ENCODE measurements at regions not wholly inside any gene's neighbourhood (a gene's known extent, or its start where the extent isn't known, plus 50 kb on each side); places are given as distances from the start of the nearest gene placed in this dataset.

- ChIA-PET POLR2A (interaction anchor here (0.6 kb wide), 1 partner anchor 12 kb away, joined by 3 read pairs; no protein-coding TSS in a partner anchor), RAD21 (ENCODE audit: low non-redundant PET in 1 of 2, low total read pairs in 2 of 2, uncharacterized antibody in 2 of 2, unreplicated experiment in 2 of 2) (no interaction called here), CTCF (no interaction called here)
- H2AFZ ChIP-seq (ENCODE audit: low read depth, low read length, poor library complexity, severe bottlenecking) = no peak overlapping the region
- no peaks in the 10 kb centered on the region for H3K9me3 ChIP-seq (ENCODE audit: control insufficient read depth in 1 of 2, insufficient read depth in 1 of 2, low read depth in 1 of 2, low read length in 2 of 2)
- H3K4me2 ChIP-seq (ENCODE audit: low read length) = no peak overlapping the region
- H3K9me2 ChIP-seq (ENCODE audit: insufficient read depth) = no peaks in the 10 kb centered on the region
- intact Hi-C loops (cut with micrococcal nuclease) = no loop called here
- H3K36me3 ChIP-seq (ENCODE audit: control insufficient read depth in 1 of 2, insufficient read depth in 2 of 2, low read length in 2 of 2) = no peaks in the 10 kb centered on the region
- no peak overlapping the region for H3K4me3 ChIP-seq (replicated peaks in 1 of 2; ENCODE audit: low read depth in 1 of 2, low read length in 2 of 2)
- H3K27ac ChIP-seq (ENCODE audit: low read depth, low read length) = no peak overlapping the region
- ATAC-seq (no peak), DNase-seq (ENCODE audit: low read depth, low spot score) (no peak)
- no peak overlapping the region for H3K9ac ChIP-seq (ENCODE audit: low read length)
- H4K20me1 ChIP-seq (ENCODE audit: insufficient read depth) = no peaks in the 10 kb centered on the region
- TF ChIP-seq JUND (IDR thresholded peaks at IDR 0.05) (no peak), EZH2phosphoT487 (IDR thresholded peaks at IDR 0.05; ENCODE audit: borderline replicate concordance) (no peak), POLR2A (IDR thresholded peaks at IDR 0.05; ENCODE audit: borderline replicate concordance, extremely low read depth, insufficient read depth, insufficient read length) (no peak), SRF (IDR thresholded peaks at IDR 0.05; ENCODE audit: low read depth) (no peak), EZH2 (IDR thresholded peaks at IDR 0.05) (no peak), ZFX (IDR thresholded peaks at IDR 0.05) (no peak), TCF7L2 (IDR thresholded peaks at IDR 0.05; ENCODE audit: borderline replicate concordance, extremely low read depth, insufficient read depth, insufficient read length) (no peak), YY1 (IDR thresholded peaks at IDR 0.05; ENCODE audit: extremely low read depth, insufficient replicate concordance, low read depth, low read length) (no peak)
- TF ChIP-seq, protein P1, sequence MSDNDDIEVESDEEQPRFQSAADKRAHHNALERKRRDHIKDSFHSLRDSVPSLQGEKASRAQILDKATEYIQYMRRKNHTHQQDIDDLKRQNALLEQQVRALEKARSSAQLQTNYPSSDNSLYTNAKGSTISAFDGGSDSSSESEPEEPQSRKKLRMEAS (IDR thresholded peaks at IDR 0.05) = no peak
- no peaks in the 10 kb centered on the region for H3K4me1 ChIP-seq (ENCODE audit: control insufficient read depth in 1 of 2, insufficient read depth in 2 of 2, low read length in 2 of 2)
- H3K27me3 ChIP-seq (ENCODE audit: insufficient read depth, low read length) = no peaks in the 10 kb centered on the region
- BruUV-seq (replicated peaks) = no TSS peak
- no peaks in the 10 kb centered on the region for H3K79me2 ChIP-seq (ENCODE audit: insufficient read depth, low read length)
Measured at GRCh38 chr7:85924062-85924461, 719.6 kb upstream of the GRM3 start.

DNA sequence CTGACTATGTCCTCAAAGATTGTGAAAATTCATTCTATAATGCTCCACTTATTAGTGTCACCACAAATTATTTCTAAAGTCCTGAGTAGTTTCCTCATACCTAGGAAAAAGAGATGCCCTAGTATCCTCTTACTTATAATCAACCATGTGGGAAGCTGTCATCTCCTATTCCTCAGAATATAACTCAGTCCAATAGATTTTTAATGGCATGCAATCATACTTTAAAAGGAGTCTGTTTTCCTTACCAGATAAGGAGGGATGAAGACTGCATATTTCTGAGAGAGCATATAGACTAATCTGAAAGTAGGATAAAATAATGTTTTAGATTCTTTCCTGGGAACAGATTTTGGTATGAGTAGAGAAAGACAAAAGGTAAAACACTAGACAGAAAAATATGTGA is 727.7 kb upstream of the GRM3 start:
- no peak for ATAC-seq
- intact Hi-C loops (cut with micrococcal nuclease) = no loop called here

More for the DNA sequence above, 727.7 kb upstream of the GRM3 start:
- no peak overlapping the region for H2AFZ ChIP-seq (ENCODE audit: low read depth, low read length, poor library complexity, severe bottlenecking)
- CTCF ChIA-PET = no interaction called here
- H3K4me2 ChIP-seq (ENCODE audit: low read length) = no peak overlapping the region
- no peaks in the 10 kb centered on the region for H4K20me1 ChIP-seq (ENCODE audit: insufficient read depth)
- RAD21 ChIA-PET (ENCODE audit: low non-redundant PET in 1 of 2, low total read pairs in 2 of 2, uncharacterized antibody in 2 of 2, unreplicated experiment in 2 of 2) = no interaction called here
- TF ChIP-seq CTCF (IDR thresholded peaks at IDR 0.05 in 2 of 3, conservative IDR thresholded peaks at IDR 0.05 in 1 of 3; ENCODE audit: borderline replicate concordance in 1 of 3, insufficient read depth in 1 of 3, low read depth in 2 of 3, low read length in 2 of 3) = no peak
- TF ChIP-seq EZH2 (IDR thresholded peaks at IDR 0.05) = no peak
- POLR2A ChIA-PET = no interaction called here
- no peak overlapping the region for H3K9ac ChIP-seq (ENCODE audit: low read length)
- H3K4me1 ChIP-seq (ENCODE audit: control insufficient read depth in 1 of 2, insufficient read depth in 2 of 2, low read length in 2 of 2) = no peaks in the 10 kb centered on the region
- H3K9me3 ChIP-seq (ENCODE audit: control insufficient read depth in 1 of 2, insufficient read depth in 1 of 2, low read depth in 1 of 2, low read length in 2 of 2) = no peaks in the 10 kb centered on the region
- no peaks in the 10 kb centered on the region for H3K79me2 ChIP-seq (ENCODE audit: insufficient read depth, low read length)
- BruUV-seq (replicated peaks) = no TSS peak
- H3K9me2 ChIP-seq (ENCODE audit: insufficient read depth) = no peaks in the 10 kb centered on the region
- no peak for DNase-seq (ENCODE audit: low read depth, low spot score)
- no peaks in the 10 kb centered on the region for H3K27me3 ChIP-seq (ENCODE audit: insufficient read depth, low read length)
- H3K27ac ChIP-seq (ENCODE audit: low read depth, low read length) = no peak overlapping the region
- no peaks in the 10 kb centered on the region for H3K36me3 ChIP-seq (ENCODE audit: control insufficient read depth in 1 of 2, insufficient read depth in 2 of 2, low read length in 2 of 2)
- no peak overlapping the region for H3K4me3 ChIP-seq (replicated peaks in 1 of 2; ENCODE audit: low read depth in 1 of 2, low read length in 2 of 2)
